HFFc6 (cell line): ENCODE measurements at regions not wholly inside any gene's neighbourhood (a gene's known extent, or its start where the extent isn't known, plus 50 kb on each side); places are given as distances from the start of the nearest gene placed in this dataset.
"Not testable (repeated sequence)": the region's sequence is repeated elsewhere in the genome, so short reads cannot be mapped to it uniquely, and the experiment has no call there.

Source experiments
- DNase-seq: peaks from one replicate; pipeline ENCODE4 v3.0.0-alpha.2; 2018
- H3K27ac Mint-ChIP-seq: 2 replicates; pipeline ENCODE4 v1.8.0; 2020; ENCODE audit warnings: mild to moderate bottlenecking, mixed read lengths
- H3K27me3 Mint-ChIP-seq: 2 replicates; pipeline ENCODE4 v1.8.0; 2021; ENCODE audit warnings: mild to moderate bottlenecking, moderate library complexity, mixed read lengths; ENCODE audit not compliant: insufficient read depth
- H3K36me3 Mint-ChIP-seq: 2 replicates; pipeline ENCODE4 v1.8.0; 2021; ENCODE audit warnings: low read depth, mixed read lengths
- H3K4me1 Mint-ChIP-seq: 2 replicates; pipeline ENCODE4 v1.8.0; 2020; ENCODE audit warnings: low read depth, mixed read lengths
- H3K4me3 Mint-ChIP-seq: 2 replicates; pipeline ENCODE4 v1.8.0; 2020; ENCODE audit warnings: mild to moderate bottlenecking, moderate library complexity, mixed read lengths
- H3K9me3 Mint-ChIP-seq: 2 replicates; pipeline ENCODE4 v1.8.0; 2020; ENCODE audit warnings: mild to moderate bottlenecking, mixed read lengths
- CTCF ChIP-seq: fragments of 200-600 bp; sonication (generic); IDR thresholded peaks from 2 replicates; pipeline ENCODE4 v1.5.0; 2021; ENCODE audit warnings: antibody characterized with exemption, mild to moderate bottlenecking

GRCh38 chr2:175247159-175247558 lies 65.6 kb upstream of the ATP5MC3 start:
- Mint-ChIP-seq H3K27me3 (peaks cover 21% of the 10 kb centered on the region), H3K4me1 (no peaks in the 10 kb centered on the region), H3K27ac (no peak overlapping the region), H3K4me3 (no peak overlapping the region), H3K36me3 (no peaks in the 10 kb centered on the region), H3K9me3 (no peaks in the 10 kb centered on the region)
- no peak for DNase-seq
- no peak for TF ChIP-seq CTCF

- TF ChIP-seq CTCF = no peak
- H3K27ac Mint-ChIP-seq = no peak overlapping the region
- no peak for DNase-seq
- peaks cover 25% of the 10 kb centered on the region for H3K27me3 Mint-ChIP-seq
- peaks cover 4% of the 10 kb centered on the region for H3K9me3 Mint-ChIP-seq
- no peaks in the 10 kb centered on the region for H3K4me1 Mint-ChIP-seq
- no peak overlapping the region for H3K4me3 Mint-ChIP-seq
- peaks cover 4% of the 10 kb centered on the region; the same call in 1 of the 2 replicates for H3K36me3 Mint-ChIP-seq
Observed at GRCh38 chr2:175244697-175245096, 63.2 kb upstream of the ATP5MC3 start.

GRCh38 chr2:175241691-175242090 lies 60.2 kb upstream of the ATP5MC3 start:
- no peak overlapping the region for H3K27ac Mint-ChIP-seq
- H3K27me3 Mint-ChIP-seq = peaks cover 12% of the 10 kb centered on the region
- H3K9me3 Mint-ChIP-seq = peaks cover 16% of the 10 kb centered on the region
- no peak for TF ChIP-seq CTCF
- H3K4me1 Mint-ChIP-seq = no peaks in the 10 kb centered on the region
- H3K36me3 Mint-ChIP-seq = peaks cover 5% of the 10 kb centered on the region; the same call in 1 of the 2 replicates
- DNase-seq = no peak
- H3K4me3 Mint-ChIP-seq = no peak overlapping the region

GRCh38 chr2:175240033-175240432 lies 58.5 kb upstream of the ATP5MC3 start:
- not testable (repeated sequence) for H3K36me3 Mint-ChIP-seq, DNase-seq, H3K4me1 Mint-ChIP-seq, H3K27ac Mint-ChIP-seq, H3K4me3 Mint-ChIP-seq
- peaks cover 16% of the 10 kb centered on the region for H3K9me3 Mint-ChIP-seq
- H3K27me3 Mint-ChIP-seq = peaks cover 17% of the 10 kb centered on the region

- Mint-ChIP-seq H3K27ac (no peak overlapping the region), H3K9me3 (peaks cover 16% of the 10 kb centered on the region), H3K27me3 (peaks cover 11% of the 10 kb centered on the region), H3K4me3 (no peak overlapping the region), H3K4me1 (peaks cover 7% of the 10 kb centered on the region), H3K36me3 (peaks cover 5% of the 10 kb centered on the region; the same call in 1 of the 2 replicates)
- no peak for DNase-seq
- TF ChIP-seq CTCF = no peak
Observed at GRCh38 chr2:175236930-175237329, 55.4 kb upstream of the ATP5MC3 start.

- DNase-seq = no peak
- Mint-ChIP-seq H3K27me3 (peaks cover 10% of the 10 kb centered on the region), H3K9me3 (peaks cover 11% of the 10 kb centered on the region), H3K4me1 (peaks cover 7% of the 10 kb centered on the region), H3K27ac (no peak overlapping the region), H3K36me3 (peaks cover 1% of the 10 kb centered on the region; the same call in 1 of the 2 replicates), H3K4me3 (no peak overlapping the region)
- no peak for TF ChIP-seq CTCF
Observed at GRCh38 chr2:175234650-175235049, 53.1 kb upstream of the ATP5MC3 start.
